Left kidney (tissue), 1 donor: ENCODE measurements at regions not wholly inside any gene's neighbourhood (a gene's known extent, or its start where the extent isn't known, plus 50 kb on each side); places are given as distances from the start of the nearest gene placed in this dataset.
A peak's percentile ranks its signal among the peaks of the same experiment; 100 is the strongest.

Experiments
- DNase-seq: peaks from one replicate; pipeline ENCODE4 v3.0.0-alpha.2; 2013

DNA sequence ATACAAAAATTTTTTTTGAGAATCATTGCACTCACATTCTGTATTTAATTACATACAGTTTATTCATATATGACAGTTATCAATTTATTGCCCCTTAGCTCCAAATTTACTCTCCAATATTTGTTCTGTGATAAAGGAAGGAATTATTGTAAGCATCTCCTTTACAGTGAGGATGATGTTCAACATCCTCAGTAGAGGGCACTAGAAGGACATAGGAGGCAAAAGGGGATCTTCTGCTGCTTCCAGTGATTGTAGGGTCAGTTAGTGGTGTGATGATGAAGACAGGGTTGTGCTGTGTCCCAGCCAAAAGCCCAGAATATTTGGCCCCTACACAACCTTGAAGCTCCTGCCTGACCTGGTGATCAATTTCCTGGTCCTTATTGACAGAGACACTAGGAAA is 89.9 kb upstream of the DCBLD2 start:
- no peak for DNase-seq

DNA sequence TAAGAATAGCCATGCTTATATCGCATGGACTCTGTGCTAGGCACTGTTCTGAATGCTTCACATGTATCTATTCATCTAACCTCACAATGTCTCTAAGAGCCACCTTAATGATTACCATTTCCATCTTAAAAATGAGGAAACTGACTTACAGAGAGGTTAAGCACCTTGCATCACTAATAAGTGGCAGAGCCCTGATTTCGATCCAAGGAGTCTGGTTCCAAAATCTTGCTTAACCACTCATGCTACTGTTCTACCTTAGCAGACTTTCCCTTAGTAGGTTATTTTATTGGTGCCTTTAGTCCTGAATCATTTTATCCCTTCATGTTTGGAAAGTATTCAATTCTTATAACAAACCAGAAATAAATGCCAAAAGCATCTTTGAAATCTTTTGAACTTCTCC is 89.2 kb upstream of the DCBLD2 start:
- no peak for DNase-seq

DNA sequence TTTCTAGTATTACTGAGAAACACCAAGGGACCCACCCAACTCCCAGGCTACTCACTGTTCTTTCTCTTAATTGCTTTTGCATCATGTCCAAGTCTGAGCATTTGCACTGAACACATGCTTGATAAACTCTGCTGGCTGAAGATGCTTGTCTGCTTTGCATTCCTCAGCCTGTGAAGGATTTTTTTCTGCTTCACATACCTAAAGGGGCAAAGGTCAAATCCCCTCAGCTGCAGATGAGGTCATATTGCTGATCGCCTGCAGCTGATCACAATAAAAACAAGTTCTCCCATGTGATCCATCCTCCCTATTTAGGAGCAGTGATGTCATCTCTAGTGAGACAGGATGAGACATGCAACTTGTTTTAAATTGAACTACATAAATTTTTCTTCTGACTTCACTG is 84.6 kb upstream of the DCBLD2 start:
- peak; percentile 18 for DNase-seq

DNA sequence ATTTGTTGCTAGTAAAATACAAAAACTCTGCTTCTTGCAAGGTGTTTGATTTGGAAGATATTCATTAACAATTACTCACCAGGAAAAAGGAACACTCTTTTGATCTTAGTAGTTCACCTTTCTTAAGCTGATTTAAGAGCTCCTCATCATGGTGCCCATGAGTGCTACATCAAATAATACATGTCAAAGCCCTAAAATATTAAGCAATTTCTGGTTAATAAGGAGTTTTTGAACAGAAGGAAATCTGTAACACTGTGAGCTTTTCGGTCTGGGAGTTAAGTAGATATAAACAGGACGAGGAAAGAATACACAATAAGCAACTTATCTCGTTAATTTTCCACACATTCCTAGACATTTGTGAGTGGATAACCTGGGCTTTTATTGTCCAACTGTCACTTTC is 83.9 kb upstream of the DCBLD2 start:
- no peak for DNase-seq

DNA sequence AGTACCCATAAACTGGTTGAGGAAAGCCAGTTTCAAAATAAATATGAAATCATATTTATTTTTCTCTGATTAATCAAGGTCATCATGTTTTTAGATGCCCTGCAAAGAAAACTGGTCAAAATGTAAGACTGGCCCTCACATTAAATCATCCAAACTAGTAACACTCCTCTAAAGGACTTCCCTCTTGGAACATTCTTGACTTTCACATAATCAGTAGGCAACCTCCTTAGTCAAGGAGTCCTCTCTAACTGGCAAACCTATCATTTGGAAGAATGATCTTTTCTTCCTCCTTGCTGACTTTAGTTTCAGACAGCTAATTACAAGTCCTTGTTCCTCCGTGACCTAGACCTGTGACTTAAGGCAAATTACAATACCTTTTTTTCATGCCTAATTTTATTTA is 82.5 kb upstream of the DCBLD2 start:
- DNase-seq, result no peak

DNA sequence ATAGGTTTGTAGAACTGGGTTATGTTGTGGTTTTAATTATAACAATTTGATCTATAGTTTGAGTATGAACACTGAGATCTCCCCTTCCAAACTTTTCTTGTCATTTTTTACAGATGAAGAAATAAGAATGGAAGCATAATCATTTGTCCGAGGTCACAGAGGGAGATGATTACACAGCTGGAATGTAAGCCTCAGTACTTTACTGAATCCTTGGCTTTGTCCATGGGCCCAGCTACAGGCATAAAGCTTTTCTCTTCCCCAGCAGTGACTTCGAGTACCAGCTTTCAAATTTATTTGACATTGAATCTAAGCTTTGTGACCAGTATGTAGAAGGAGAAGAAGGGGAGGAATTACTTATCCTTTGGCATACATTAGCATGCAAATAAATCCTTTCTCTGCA is 80.9 kb upstream of the DCBLD2 start:
- DNase-seq, result no peak

DNA sequence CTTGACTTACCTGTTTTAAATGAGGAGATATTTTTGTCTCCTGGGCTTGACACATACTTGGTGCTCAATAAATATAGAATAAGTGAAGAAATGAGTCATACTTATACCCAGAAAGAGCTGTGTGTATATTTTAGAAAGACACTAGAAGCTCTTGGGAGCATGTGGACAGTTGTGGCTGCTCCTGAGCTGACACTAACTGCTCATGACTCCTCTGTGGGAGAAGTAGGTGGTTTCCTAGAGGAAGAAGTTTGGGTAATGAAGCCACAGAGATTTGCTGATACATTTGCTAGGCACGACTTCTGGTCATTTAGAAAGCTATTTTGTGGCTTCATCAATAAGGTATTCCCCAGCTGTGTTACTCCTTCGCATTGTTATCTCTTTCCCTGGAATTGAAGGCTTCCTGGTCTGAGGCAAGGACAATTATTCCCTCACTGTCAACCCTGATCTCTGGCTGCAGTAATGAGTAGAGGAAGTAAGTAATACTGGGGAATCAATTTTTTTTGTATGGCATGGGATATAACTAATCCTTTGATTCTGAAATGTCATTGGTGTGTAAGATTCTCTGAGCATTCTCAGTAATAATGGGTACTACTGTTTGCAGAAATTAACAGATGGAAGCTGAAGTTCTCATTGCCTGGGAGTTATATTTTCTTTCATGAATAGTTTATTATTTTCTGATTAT is 79.6 kb upstream of the DCBLD2 start:
- DNase-seq, result no peak

DNA sequence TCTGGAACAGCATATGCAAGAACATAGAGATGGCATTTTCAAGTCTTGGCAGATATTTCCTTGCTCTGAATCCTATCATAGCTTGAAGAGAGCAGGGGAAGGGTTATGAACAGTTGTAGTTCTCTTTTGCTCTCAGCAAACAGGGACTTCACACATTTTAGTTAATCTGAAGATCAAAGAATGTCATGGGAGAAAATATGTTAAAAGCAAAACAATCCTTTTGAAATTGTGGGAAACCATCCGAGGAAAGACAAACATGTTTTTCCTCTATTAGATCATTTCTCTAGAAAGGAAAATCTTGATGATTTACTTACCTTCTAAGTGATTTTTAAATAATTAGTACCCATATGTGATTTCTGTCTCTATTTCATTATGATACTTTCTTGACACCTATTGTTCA is 77.8 kb upstream of the DCBLD2 start:
- no peak for DNase-seq

DNA sequence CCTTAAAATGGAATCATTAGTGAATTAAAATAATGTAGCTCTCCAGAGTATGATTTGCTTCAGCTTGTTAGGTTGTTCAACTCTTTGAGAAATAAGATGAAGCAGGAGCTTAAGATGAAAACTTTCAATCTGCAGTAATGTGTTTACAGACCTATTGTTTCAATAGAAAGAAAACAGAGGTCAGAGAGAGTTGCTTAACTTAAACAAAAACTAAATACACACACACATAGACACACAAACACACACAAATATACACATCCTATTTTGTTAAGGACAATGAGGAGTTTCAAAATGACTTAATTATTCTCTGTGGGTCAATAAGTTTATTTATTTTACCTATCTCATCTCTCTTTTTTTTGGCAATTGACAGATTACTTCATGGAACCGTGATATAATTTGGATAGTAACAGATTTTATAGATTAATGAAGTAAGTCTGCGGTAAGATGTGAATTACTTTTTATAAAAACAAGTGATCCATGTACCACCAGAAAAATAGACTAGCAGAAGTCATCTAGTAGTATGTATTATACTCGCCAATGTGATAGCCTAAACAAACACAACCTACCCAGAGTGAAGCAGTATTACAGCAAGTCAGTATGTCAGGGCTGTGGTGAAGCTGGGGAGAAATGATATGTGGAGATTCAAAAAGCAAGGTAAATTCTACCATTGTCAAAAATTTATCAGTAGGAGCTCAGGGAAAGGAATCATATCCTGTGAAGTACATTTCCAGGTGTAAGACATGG is 76.7 kb upstream of the DCBLD2 start:
- DNase-seq, result no peak

DNA sequence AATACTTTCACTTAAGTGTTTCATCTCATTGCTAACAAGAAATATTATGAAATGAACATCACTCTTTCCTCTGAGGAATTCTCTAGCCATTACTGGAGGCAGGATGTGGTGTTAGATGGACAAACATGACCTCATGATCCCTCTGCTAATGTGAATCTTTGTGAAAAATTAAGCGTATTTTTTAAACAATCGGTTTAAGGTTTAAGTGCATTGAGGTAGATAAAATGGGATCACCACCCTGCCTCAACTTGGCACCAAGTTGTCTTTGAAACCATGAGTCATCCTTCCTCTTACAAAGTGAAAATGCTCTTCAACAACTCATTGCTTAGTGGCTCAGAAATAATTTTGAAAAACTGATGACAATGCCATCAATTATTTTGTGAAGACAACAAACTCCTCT is 76.0 kb upstream of the DCBLD2 start:
- DNase-seq, result no peak

DNA sequence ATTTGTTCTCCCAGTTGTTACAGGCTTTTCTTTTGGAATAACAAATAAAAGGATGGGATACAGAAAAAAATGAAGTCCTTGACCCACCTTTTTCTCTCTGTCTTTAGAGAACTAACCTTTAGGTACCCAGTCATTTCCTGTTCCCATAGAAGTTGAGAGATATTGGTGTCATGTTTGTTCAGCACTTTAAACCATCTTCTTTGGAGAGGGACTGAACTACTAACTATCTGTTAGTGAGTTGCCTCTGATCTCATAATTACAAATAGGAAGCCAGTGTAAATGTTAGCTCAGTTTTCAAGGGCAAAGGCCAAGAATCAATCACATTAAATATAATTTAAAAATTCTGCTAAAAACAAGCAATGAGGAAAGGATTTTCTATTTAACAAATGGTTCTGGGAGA is 72.9 kb upstream of the DCBLD2 start:
- no peak for DNase-seq

DNA sequence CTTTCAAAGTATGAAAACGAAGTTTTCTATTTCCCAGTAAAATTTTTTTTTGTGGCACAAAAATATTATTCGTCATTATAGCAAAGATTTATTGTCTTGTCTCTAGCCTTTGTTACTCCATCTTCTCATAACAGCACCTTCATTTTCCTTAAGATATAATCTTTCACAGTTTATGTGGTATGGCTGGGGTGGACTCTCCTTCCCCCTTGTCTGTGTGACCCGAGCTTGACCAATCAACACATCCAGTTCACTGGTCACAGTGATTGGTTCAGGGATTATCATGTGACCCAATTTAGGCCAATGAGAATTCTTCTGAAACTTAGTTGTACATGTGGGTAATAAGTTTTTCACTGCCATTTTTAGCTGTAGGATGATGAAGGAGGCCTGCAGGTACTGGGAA is 71.2 kb upstream of the DCBLD2 start:
- no peak for DNase-seq

DNA sequence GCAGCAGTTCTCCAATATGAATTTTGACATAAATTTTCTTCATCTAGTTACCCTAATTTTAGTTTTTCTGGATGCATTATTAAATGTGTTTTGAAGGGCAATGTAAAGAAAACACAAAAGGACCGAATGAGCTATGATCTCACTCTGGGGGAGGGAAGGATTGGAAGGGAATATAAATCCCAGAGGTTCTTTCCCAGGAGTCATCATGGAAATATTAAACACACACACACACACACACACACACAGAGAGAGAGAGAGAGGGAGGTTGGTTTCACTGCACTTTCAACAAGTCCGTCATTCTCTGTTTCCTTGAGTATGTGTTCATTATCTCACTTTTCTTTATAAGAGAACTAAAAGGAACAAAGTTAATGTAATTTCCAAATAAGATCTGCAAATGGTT is 70.7 kb upstream of the DCBLD2 start:
- DNase-seq, result no peak

DNA sequence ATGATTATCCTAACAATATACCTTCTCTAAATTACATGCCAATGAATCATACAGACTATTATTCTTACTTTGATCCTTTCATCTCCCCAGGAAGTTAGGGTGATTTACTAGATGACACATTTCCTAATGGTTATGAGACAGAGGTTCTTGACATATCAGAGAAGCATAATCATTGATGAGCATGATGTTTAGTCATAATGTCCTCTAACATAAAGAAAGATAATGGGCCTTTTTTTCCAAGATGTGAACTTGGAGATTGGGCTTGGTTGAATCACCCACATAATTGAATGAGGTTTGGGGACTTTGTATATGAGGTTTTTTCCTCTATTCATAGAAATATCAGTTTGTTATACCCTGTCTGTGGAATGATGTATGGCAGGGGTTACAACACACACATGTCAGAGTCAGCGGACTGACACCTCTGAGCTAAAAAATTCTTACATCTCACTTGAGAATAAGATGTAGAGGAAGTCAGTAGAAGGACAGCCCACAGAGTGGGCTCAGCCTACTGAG is 69.7 kb upstream of the DCBLD2 start:
- no peak for DNase-seq

DNA sequence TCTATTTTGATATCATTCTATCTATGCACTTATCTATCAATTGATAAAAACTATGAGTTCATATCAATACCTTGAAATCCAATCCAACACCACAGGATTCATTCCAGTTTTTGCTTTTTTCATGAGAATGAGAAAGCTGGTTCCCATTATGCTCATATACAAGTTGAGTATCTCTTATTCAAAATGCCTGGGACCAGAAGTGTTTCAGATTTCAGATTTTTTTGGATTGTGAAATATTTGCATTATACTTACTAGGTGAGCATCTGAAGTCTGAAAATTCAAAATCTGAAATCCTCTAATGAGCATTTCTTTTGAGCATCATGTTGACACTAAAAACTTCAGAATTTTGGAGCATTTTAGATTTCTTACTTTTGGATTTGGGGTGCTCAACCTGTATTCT is 67.8 kb upstream of the DCBLD2 start:
- DNase-seq, result no peak

DNA sequence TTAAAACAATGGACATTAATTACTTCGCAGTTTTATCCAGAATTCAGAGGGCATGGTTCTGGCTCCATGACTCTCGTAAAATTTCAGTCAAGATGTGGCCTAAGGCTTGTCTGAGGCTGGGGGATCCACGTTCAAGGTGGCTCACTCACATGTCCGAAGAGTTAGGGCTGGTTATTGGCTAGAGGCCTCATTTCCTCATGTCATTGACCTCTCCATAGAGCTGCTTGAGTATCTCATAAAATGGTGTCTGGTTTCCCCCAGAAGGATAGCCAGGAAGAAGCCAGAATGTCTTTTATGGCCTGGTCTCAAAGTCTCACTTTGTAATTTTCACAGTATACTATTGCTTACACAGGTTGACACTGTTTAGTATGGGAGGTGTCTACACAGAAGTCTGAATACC is 67.3 kb upstream of the DCBLD2 start:
- DNase-seq, result no peak

DNA sequence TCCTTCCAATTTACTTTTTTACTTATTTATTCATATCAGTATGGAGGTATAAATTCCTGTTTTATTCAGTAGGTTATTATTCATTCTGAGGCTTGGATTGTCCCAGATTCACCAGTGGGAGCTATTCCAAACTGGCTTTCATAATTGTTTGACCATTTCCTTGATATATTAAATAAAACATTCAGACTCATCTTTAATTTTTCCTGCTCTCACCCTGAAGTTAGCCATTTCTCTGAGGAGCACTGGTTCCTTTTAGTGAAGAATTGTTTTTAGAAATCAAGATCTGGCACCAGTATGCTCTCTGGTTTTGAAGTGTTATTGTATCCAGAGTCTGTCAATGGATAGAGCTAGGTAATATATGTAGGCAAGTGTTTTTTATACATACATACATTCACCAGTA is 66.9 kb upstream of the DCBLD2 start:
- no peak for DNase-seq

DNA sequence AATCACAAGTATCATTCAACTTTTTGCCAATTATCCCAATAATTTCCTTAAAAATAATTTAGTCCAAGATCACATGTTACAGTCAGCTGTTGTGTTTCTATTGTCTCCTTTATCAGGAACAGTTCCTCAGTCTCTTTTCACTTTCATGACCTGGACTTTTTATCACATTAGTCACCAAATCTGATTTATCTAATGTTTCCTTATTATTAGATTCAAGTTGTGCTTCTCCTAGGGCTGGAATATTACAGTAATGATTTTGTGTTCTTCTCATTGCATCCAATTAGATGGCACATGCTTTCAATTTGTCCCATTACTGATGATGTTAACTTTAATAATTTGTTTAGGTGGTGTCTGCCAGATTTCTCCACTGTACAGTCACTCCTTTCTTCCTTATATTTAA is 66.3 kb upstream of the DCBLD2 start:
- no peak for DNase-seq

DNA sequence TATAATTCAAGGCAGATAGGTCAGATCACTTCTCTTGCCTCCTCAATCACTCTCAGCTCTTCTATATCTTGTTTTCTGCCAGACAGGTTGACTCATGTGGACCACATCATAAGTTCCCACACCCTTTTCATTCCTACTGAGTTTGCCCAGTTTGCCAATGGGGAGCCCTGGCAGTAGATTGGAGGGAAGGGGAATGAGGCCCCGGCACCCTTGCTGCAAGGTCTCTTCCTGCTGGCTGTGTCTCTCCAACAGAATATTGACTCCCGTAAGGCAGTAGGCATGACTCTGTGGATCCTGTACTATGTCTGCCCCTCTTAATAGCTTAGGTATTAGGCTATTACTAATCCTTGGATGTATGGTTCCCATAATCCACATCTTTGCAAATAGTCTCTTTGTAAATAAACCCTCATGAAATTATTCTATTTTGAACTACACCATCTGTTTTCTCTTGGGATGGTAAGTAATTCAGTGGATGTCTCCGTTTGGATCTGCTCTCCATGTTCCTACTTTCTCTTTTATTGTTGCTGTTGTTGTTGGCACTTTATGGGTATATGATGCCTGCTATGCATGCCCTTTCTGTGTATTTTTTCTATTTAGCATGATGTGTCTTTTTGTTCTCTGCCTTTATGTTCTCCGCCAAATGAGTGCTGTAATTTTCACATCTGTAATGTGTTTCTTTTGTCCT is 65.5 kb upstream of the DCBLD2 start:
- no peak for DNase-seq

DNA sequence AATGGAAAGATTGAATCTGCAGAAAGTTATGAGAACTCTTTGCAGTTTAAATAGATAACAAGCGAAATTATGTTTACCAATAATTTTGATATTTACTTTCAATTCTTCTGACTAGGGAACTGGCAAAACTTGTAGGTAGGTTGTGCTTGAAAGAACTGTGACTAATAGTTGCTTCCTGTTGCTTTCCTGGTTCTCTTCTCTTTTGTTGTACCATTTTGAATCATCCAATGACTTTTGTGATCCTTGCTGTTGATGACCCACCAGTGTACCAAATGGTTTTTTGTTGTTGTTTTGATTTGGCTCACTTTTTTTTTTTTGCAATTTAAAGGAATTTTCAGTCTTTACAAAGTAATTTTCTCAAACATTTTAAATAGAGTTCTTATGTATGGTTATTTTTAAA is 64.9 kb upstream of the DCBLD2 start:
- no peak for DNase-seq

DNA sequence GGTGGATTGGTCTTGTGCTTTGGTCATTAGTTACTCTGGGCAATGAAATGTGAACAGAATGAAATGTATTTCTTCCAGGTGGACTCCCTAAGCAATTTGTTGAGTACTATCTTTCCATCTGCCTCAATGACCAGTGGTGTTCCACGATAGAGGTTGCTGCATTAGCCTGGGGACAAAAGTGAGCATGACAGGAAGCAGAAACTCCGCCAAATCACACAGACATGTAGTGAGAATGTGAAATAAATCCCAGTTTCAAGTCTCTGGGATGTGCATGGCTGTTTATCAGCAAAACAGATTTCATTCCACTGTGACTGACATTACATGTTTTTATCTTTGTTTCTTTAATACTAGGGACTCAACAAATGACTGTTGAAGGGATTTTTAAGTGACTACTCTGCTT is 63.3 kb upstream of the DCBLD2 start:
- DNase-seq, result no peak

DNA sequence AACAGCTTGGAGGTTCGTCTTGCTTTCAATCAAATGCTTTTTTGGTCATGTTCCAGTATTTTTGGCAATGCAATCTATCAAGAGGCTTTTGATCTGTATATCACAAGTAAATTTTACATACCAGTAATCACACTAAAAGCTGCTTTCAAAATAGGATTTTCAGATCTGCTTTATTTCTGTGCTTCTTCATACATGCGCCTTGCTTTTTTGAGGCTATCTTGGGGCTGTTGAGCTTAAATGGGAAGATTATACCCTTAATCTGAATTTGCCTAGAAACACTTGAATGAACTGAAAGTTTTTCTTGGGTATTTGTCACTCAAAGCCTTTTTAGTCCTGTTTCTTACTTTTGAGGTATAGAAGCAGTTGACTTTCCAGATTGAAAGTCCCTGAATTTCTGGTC is 62.1 kb upstream of the DCBLD2 start:
- no peak for DNase-seq

DNA sequence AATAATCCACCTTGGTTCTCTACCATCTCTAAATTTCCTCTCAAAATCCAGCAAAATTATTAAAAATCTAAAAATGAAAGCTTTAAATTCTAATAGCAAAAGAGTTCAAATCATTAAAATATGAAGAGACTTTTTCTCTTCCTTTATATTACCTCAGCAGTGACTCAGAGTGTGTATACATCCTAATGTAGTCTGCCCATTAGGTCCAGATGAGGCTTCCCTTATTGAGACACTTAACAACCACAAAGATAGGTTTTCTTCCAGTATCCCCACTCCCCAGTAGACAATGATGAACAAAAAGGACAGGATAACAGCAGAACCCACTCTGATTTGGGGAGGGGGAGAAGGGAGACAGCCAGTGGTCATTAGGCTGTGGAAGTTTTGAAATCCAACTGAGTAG is 61.5 kb upstream of the DCBLD2 start:
- DNase-seq, result no peak
